Activated T-helper 9 cell treated with anti-CD3 and anti-CD28 coated beads, Interleukin-2, amount 50 U/mL, for 16 hours (primary cell): ENCODE measurements at regions not wholly inside any gene's neighbourhood (a gene's known extent, or its start where the extent isn't known, plus 50 kb on each side); places are given as distances from the start of the nearest gene placed in this dataset.
A peak's percentile ranks its signal among the peaks of the same experiment; 100 is the strongest.
"Not testable (repeated sequence)": the region's sequence is repeated elsewhere in the genome, so short reads cannot be mapped to it uniquely, and the experiment has no call there.

Experiments
- DNase-seq: peaks from one replicate; pipeline ENCODE4 v3.0.0-alpha.2; 2020; ENCODE audit warnings: low read depth

DNA sequence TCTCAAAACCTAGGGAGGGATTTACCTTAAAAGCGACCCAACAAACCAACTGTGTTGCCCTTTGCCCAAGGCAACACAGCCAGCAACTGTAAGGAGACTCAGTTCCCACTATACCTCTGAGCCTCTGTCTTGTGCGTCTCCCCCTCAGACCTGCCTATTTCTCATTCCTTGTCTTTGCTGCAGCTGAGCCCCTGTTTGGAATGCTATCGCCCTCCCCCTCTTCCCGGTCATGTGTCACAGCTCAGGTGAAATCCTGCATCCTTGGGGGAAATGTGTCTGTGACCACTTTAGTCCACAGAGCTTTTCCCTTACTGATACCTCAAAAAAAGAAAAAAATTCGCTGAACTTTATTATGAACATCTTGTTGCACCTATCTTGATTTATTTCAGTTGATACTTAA lies 52.0 kb upstream of the LRIG1 start:
- DNase-seq: no peak

DNA sequence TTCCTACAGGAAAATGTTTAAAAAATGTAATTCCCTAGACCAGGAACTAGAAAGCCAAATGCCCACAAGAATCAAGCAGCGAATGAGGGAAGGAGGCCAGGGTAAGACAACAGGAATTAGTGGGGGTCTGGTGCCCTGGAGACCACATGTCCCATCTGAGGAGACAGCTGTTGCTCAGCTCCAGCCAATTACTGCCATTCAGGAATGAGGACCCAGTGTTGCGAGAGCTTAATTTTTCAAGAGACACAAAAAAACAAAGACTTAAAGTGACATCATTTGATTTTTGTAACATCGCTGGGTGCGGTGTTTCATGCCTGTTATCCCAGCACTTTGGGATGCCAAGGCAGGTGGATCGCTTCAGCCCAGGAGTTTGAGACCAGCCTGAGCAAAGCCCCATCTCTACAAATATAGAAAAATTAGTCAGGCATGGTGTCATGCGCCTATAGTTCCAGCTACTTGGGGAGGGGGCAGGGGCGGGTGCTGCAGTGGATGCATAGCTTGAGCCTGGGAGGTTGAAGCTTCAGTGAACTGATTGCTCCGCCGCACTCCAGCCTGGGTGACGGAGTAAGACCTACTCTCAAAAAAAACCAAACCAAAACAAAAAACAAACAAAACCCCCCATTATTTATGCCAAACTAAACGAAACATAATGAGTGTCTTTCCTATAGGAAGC lies 52.8 kb upstream of the LRIG1 start:
- no peak for DNase-seq

DNA sequence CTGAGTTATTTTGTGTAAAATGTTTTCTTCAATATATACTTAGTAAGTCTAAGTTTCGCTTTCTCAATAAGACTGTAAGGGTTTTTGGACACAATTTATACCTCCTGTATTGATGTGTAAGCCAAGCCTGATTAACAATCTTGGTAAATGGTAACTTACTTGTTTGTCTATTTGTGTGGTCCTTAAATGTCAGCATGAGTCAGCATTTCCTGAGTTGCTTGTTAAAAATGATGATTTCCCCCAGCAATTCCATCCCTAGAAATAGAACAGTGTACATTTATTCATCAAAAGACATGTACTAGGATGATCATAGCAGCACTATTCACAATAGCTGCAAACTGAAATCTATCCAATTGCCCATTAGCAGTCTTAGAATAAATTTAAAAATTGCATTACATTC lies 53.4 kb upstream of the LRIG1 start:
- no peak for DNase-seq

DNA sequence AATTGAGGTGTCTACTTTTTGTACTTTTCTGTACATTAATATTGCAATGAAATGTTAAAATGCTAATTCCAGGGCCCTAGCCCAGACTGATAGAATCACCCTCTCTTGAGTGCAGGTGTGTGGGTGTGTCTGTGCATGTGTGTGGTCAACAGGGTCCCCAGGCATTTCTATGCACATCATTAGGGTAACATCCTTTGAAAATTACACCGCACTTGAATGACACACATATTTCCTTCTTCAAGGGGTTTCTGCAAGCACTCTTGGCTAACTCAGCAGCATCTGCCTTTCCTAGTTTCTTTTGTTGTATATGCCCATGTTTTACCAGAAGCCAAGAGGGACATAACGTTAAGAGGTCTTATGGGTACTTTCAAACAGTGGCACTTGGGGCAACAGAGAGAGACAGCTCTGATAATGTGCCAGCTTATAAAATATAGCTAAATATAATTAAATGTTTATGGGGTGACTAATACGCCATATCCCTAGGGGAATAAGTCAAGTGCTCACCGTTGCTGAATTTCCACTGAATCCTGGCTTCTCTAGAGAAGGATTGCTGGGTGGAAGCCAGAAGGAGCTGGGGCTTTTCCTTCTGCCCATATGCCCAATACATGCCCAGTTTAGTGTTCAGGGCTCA lies 54.5 kb upstream of the LRIG1 start:
- DNase-seq: no peak

DNA sequence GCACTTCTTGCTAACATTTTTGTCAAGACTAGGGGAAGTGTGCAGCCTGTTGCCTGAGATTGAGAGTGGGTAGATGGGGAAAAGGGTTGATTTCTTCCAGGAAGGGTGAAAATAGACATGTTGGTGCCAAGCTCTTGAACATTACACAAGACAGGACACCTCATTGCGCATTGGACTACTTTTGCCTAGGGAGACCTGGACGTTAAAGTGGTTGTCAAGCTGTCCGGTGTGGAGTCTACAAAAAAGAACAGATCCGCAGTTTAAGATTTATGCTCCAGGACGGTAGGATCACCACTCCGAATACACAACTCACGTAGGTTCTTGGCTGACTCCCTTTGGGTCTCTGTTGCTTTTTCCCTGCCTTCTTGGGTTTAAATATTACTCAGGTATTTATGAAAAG lies 56.3 kb upstream of the LRIG1 start:
- no peak for DNase-seq

DNA sequence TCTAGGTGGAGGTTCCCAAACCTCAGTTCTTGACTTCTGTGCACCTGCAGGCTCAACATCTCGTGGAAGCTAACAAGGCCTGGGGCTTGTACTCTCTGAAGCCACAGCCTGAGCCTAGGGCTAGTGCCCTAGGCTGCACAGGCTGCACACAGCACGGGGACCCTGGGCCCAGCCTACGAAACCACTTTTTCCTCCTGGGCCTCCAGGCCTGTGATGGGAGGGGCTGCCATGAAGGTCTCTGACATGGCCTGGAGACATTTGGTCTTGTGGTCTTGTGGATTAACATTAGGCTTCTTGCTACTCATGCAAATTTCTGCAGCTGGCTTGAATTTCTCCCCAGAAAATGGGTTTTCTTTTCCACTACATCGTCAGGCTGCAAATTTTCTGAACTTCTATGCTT lies 59.1 kb upstream of the LRIG1 start:
- not testable (repeated sequence) for DNase-seq

DNA sequence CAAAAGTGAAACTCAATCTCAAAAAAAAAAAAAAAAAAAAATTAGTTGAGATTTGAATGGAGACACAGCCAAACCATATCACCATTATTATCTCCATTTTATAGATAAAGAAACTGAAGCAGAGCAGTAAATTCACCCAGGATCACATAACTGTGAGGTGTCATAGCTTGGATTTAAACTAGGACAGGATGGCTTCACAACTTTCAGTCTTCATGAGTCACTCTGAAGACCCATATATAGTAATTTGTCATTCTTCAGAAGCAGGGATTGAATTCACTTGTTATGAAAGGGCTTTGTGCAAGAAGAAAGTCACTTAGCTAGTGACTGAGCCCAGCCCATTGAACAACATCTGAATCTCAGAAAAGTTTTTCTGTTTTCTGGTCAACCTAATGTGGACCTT lies 60.5 kb upstream of the LRIG1 start:
- DNase-seq: no peak

DNA sequence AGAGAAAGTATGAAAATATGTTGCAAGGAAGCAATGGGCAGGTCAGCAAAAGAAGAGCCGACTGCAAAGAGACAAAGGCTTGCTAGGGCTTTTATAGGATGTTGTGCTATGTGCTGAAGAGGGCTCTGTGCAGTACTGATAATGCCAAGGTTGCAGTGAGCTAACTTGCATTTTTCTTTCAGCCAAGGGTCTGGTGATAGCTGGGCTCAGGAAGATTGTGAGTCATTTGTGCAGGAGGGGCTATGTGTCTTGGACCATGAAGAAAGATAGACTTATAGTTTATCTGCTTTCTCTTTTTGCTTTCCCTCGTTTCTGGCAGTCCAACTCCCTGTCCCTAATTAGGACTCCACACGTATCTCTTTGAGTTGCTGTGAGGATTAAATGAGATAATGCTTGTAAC lies 64.5 kb upstream of the LRIG1 start:
- DNase-seq: no peak

DNA sequence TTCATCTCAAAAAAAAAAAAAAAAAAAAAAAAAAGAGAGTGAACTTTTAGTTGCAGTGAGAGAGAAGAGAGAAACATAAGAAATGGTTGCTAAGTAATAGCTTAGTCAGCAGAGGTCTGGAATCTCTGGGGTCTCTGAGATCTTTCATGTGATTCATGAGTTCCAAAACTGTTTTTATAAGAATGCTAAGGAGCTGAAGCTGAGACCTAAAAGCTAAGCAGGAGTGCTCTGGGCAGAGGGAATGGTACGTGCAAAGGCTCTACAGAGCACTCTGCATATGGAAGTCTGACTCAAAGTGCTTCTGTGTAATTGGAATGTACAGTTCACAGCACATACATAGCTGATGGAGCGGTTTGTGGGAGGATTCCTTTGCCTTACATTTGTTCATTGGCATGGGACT lies 66.3 kb upstream of the LRIG1 start:
- DNase-seq: no peak

DNA sequence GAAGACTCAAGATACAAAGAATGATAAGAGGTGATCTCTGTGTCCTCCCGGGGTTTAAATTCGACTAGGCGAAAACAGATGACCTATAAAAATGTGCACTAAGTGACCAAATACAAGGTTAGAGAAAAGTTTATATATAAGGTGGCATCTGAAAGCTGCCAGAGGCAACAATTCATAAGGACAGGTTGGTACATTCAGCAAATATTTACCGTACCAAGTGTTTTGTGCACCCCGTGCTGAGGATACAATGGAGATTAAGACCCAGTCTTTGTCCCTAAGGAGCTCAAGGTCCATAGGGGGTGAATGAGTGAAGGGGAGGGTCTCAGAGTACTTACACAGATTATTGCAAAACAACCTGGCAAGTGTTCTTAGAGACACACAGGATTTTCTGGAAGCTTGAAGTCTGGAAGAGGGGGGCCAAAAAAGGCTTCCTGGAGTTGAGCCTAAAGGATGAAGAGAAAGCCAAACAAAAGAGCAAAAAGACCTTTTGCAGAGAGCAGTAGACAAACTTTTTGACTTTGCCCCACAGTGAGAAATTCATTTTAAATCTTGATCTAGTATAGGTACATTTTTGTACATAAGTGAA lies 71.4 kb upstream of the LRIG1 start:
- DNase-seq: no peak

DNA sequence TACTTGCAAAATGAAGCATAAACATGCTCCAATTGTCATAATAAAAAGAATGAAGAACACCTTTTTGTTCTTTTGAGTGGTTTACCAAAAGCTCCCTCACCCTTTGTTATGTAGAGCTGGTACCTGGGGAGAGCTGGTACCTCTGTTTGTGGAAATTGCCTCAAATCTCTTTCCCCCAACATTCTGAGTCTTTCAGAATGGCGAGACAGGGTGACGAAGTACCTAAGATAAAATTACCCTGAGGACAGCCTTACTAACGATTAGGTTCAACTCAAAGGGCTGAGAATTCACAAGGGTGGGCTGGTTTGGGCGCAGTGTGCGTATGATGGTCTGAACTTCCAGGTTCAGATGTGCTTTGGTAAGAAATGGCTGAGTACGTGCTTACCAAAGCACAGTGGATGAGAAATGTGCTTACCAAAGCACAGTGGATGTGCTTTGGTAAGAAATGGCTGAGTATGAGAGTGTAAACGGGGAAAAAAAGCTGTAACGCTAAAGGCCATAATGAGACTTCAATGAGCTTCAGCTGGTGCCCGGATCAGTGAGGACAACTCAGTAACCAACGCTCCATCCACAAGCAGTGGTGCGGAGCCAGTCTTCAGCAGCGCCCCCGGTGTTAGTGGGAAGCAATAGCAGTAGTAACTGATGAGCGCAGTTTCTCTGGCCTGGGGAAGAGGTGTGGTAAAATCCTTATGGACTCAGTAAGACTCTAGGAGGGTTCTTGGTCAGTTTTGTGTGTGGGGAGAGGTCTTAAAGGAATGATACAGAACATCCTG lies 72.3 kb upstream of the LRIG1 start:
- no peak for DNase-seq

DNA sequence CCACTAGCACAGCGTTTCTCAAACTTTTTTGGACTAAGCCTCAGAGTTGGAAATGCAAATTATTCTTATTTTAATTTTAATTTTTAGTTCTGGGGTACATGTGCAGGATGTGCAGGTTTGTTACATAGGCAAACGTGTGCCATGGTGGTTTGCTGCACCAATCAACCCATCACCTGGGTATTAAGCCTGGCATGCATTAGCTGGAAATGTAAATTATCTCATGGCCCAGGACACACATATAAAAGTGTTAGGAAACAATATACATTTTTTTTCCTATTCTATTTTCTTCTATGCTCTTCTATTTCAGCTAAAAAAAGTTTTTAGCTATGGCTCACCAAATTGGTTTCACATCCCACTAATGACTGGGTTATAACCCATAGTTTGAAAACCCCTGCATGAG lies 73.3 kb upstream of the LRIG1 start:
- DNase-seq: no peak

DNA sequence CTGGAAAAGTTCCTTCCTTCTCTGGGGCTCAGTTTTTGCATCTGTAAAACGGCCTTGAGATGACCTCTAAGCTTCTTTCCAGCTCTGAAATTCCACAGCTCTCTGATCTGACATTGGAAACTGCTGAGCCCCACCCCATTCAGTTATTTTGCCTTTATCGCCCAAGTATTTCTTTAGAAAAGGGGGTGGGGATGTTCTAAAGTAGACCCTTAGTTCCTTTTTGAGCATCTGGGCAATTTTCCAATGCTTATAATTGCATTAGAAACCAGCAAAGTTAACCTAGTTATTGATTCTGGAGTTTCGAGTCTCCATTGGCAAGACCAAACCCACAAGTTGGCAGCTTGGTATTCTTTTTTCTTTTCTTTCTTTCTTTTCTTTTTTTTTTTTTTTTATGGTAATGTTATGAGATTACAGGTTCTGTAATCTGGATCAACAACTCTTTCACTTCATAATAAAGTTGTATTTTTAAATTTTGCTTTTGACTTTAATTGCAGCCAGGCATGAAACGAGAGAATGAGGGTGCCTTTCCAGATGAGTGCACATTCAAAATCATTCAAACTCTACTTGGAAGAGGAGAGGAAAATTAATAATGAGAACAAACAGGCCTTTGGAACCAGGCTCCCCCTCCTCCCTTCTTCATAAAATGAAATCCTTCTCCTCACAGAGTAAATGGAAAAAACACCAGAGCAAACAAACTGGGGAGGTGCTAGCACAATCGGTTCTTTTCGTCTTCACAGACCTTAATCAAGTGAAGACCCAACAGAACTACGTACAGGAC lies 76.8 kb upstream of the LRIG1 start:
- no peak for DNase-seq

DNA sequence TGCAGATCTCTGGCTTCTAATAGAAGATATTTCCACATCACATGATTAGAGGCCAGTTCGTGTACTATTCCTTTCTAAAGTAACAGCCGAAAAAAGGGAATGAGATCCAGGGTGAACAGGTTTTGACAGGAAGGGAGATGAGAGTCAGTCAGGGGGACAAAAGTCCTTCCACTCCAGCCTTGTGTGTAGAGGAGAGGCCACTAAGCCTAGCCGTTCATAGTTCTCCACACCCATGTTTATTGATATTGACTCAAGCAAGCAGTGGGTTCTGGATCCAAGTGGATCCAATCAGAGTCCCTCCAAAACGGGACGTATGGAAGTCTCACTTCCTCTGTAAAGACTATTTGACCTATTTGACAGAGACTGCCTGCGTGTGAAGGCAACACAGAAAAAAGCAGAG lies 80.4 kb upstream of the LRIG1 start:
- DNase-seq: no peak

DNA sequence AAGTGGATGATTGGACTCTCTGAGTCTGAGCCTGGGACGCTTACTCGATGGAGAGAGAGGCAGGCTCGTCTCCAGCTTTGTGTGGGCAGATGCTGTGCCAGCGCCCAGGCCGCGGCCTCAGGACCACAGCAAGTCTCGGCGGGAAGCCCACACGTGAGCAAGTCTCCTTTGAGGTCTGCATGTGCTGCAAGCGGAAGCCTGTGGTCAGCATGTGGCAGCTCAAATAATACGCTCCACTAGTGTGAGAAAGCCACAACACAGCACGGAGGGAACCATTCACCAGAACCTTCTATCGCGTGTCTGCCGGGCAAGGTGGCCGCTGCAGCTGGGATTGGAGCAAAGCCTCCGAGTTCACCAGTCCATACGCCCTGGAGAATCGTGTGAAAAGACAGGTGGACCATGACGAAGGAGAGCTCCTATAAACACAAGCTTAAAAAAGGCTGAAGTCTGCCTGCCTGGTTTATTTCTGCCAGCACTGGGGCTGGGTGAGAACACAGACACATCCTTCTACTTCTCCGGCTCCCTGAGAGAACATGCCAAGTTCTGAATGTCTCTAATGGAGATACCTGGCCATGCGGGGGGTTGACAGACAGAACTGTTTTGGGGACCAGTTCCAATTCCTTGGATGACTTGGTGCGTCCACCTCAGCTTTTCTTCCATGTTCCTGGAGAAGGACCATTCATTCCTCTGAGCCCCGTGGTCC lies 82.0 kb upstream of the LRIG1 start:
- DNase-seq: peak; percentile 31

DNA sequence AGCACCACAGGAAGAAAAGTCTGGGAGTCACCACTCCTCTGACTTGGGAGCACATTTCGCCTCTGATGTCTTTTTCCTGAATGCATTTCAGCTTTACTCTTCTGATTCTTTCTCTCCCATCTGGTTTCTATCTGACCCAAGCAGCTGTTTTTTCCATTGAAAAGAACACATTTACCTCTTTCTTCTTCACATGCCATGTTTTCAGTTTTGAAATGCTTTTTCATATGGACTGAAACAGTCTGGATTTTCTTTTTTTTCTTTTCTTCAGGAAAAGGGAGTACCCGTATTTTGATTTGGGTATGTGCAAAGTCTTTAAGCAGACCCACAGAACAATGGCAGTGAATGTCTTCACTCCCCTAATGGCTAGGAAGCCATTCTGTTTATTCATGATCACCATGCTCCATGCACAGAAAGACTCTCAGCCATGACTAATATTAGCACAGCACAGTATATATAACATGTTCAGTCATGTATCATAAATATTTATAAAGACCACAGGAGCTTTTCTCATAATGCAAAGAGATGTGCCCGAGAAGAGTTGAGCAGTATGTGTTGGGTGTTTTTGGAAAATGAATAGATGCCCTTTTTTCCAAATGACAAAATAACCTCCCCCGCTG lies 82.7 kb upstream of the LRIG1 start:
- DNase-seq: no peak

DNA sequence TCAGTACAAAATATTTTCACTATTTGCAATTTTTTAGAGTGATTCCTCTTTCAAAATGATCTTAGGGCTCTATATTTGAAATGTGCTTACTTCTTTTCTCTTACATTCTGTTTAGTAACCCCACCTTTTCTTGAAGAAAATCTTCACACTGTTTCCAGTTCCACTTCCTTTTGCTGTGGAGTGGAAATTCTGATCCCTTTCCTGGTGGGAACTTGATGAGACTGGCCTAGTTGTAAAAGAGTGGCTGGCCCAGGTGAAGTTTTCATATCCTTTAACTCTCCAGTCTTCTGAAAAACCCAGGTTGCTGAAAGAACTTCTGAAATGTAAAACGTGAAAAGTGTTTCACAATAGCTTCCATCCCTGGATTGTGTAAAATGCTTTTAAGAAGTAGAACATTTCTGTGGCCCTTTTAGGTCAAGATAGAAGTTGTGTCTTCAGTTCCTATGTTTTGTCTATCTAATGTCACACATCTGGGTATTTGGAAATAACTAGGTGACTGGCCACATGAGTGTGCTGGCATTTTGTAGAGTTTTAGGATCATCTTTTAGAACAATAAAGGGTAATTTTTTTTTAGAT lies 84.8 kb upstream of the LRIG1 start:
- DNase-seq: no peak

DNA sequence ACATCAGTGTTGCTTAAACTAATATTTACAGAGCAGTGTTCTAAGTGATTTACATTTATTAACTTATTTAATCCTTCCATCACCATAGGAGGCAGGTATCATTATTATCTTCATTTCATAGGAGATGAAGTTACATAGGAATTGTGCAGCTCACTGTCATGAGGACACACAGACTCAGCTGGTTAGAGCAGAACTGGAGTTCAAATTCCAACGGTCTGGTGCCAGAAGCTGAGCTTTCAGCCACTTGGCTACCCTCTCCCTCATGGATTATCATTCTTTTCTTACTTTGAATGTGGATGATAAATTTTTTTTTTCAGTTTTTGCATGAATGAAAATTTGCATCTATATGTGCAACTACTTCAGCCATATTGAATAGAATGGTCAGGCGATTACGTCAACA lies 86.0 kb upstream of the LRIG1 start:
- no peak for DNase-seq

DNA sequence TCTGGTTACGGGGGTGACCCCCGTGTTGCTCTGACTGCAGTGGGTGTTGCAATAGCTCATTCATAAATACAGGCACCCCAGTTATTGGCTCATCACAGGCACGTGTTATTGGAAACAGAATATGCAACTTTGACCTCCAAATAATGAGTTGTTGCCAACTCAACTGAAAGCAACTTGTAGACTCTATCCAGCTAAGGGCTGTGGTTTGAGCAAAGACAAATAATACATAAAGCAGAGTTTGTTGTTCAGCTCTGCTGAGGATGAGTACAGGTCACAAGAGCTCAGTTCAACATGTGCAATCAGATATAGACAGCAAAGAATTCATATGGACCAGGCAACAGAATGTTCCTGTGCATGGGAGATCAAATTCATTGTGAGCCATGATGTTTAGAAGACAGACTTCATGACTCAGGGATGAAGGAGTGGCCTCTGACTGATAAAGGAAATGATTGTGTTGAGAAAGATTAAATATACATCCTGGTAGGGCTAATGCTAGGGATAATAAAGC lies 87.6 kb upstream of the LRIG1 start:
- DNase-seq: no peak

DNA sequence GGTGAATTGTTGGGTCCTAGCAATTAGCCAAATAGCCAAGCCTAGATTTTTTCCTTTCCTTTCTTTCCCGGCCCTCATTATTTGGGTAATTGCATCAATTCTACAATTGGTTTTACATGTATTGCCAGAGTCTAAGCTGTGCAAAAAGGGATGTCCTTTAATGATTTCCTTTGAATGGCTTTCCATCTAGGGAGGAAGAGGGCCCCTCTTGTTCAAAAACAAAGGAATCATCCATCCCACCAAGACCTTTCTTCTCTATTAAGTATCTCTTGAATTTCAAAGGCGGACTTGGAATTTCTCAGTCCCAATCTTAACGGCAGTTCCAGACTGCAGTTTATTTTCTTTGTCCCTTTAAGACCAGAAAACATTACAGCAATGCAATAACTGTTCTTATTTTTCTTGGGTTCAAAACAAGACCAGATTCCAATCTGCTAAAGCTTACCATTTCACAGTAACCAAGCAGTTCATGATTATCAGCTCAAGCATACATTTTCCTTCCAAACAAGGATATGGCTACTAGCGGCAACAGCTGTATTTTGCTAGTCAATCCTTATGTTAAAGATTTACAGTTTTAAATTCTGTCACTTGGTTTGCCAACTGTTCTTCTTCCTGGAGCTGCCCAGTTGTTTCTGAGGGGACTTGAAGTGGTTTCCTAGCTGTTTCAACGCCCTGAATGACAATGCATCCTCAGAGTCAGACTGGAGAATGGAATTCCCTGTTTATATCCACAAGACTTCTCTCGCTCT lies 91.4 kb upstream of the LRIG1 start:
- DNase-seq: no peak
